GM23338 (cell line): ENCODE measurements at regions not wholly inside any gene's neighbourhood (a gene's known extent, or its start where the extent isn't known, plus 50 kb on each side); places are given as distances from the start of the nearest gene placed in this dataset.

Experiments
- ATAC-seq: fragments of 200-7000 bp; cut with Tn5 transposase; 3 replicates; pipeline ENCODE4 v1.9.1; 2020
- DNase-seq: peaks from one replicate; pipeline ENCODE4 v3.0.0-alpha.2; 2015; ENCODE audit warnings: low spot score
- H2AFZ ChIP-seq: fragments of 200-600 bp; sonication (generic); 2 replicates; pipeline ENCODE4 v1.8.0; 2016; ENCODE audit warnings: antibody characterized with exemption, mild to moderate bottlenecking, moderate library complexity
- H3F3A ChIP-seq: fragments of 200-600 bp; sonication (generic); replicated peaks from 2 replicates; pipeline ENCODE4 v1.8.0; 2017; ENCODE audit warnings: antibody characterized with exemption, mixed run types, low read depth
- H3K27ac ChIP-seq: fragments of 200-600 bp; sonication (generic); 2 replicates; pipeline ENCODE4 v1.6.1; 2016; ENCODE audit warnings: low read depth
- H3K27me3 ChIP-seq: fragments of 200-600 bp; sonication (generic); 2 replicates; pipeline ENCODE4 v1.8.0; 2016; ENCODE audit warnings: mild to moderate bottlenecking, mixed run types, moderate library complexity; ENCODE audit not compliant: insufficient read depth
- H3K36me3 ChIP-seq: fragments of 200-600 bp; sonication (generic); 2 replicates; pipeline ENCODE4 v1.8.0; 2016; ENCODE audit warnings: mild to moderate bottlenecking; ENCODE audit not compliant: insufficient read depth
- H3K4me1 ChIP-seq: fragments of 200-600 bp; sonication (generic); 2 replicates; pipeline ENCODE4 v1.8.0; 2016; ENCODE audit warnings: mild to moderate bottlenecking, moderate library complexity; ENCODE audit not compliant: insufficient read depth
- H3K4me2 ChIP-seq: fragments of 200-600 bp; sonication (generic); 2 replicates; pipeline ENCODE4 v1.7.1; 2017; ENCODE audit warnings: mixed run types
- H3K4me3 ChIP-seq: fragments of 200-600 bp; sonication (generic); 2 replicates; pipeline ENCODE4 v1.6.1; 2016; ENCODE audit warnings: mixed run types
- H3K79me2 ChIP-seq: fragments of 200-600 bp; sonication (generic); replicated peaks from 2 replicates; pipeline ENCODE4 v1.8.0; 2017; ENCODE audit warnings: mild to moderate bottlenecking; ENCODE audit not compliant: insufficient read depth
- H3K9me2 ChIP-seq: fragments of 200-600 bp; sonication (generic); 2 replicates; pipeline ENCODE4 v1.8.0; 2017; ENCODE audit not compliant: insufficient read depth
- H4K20me1 ChIP-seq: fragments of 200-600 bp; sonication (generic); replicated peaks from 2 replicates; pipeline ENCODE4 v1.8.0; 2017; ENCODE audit warnings: mild to moderate bottlenecking; ENCODE audit not compliant: insufficient read depth
- H3K27ac Mint-ChIP-seq: 2 replicates; pipeline ENCODE4 v1.8.0; 2020; ENCODE audit warnings: inconsistent platforms, mild to moderate bottlenecking, moderate library complexity, mixed read lengths
- H3K27me3 Mint-ChIP-seq: 3 replicates; pipeline ENCODE4 v1.8.0; 2022; ENCODE audit warnings: low read depth, mild to moderate bottlenecking, moderate library complexity, mixed read lengths, inconsistent platforms; ENCODE audit not compliant: insufficient read depth, poor library complexity
- H3K36me3 Mint-ChIP-seq: 3 replicates; pipeline ENCODE4 v1.8.0; 2021; ENCODE audit warnings: low read depth, mild to moderate bottlenecking, inconsistent platforms, moderate library complexity, mixed read lengths
- H3K4me1 Mint-ChIP-seq: 3 replicates; pipeline ENCODE4 v1.8.0; 2020; ENCODE audit warnings: mild to moderate bottlenecking, inconsistent platforms, mixed read lengths
- H3K4me3 Mint-ChIP-seq: 3 replicates; pipeline ENCODE4 v1.8.0; 2021; ENCODE audit warnings: moderate library complexity, mild to moderate bottlenecking, inconsistent platforms, mixed read lengths
- H3K9me3 Mint-ChIP-seq: 3 replicates; pipeline ENCODE4 v1.8.0; 2020; ENCODE audit warnings: moderate library complexity, mild to moderate bottlenecking, inconsistent platforms, mixed read lengths
- CREB1 ChIP-seq: fragments of 250-450 bp; sonication (Bioruptor Pico); IDR thresholded peaks from 2 replicates; pipeline ENCODE4 v1.5.0; 2020; ENCODE audit warnings: low read depth, mild to moderate bottlenecking, moderate library complexity
- CTCF ChIP-seq, 2 experiments: fragments of 200-600 bp in 1 of 2; sonication (generic) in 1 of 2; conservative IDR thresholded peaks; 2 replicates each; pipeline versions ENCODE4 v1.5.1 to v1.6.1; 2016 to 2017; ENCODE audit warnings: antibody characterized with exemption in 2 of 2, low read depth in 2 of 2, mild to moderate bottlenecking in 2 of 2, moderate library complexity in 1 of 2
- ETS1 ChIP-seq: IDR thresholded peaks from 2 replicates; pipeline ENCODE4 v1.6.1; 2016; ENCODE audit warnings: antibody characterized with exemption
- EZH2 ChIP-seq: fragments of 200-600 bp; sonication (generic); IDR thresholded peaks from one replicate; pipeline ENCODE4 v1.8.0; 2017; ENCODE audit warnings: antibody characterized with exemption, mild to moderate bottlenecking, low read depth; ENCODE audit not compliant: unreplicated experiment
- EZH2phosphoT487 ChIP-seq: fragments of 200-600 bp; sonication (generic); IDR thresholded peaks from one replicate; pipeline ENCODE4 v1.8.1; 2018; ENCODE audit warnings: antibody characterized with exemption; ENCODE audit not compliant: unreplicated experiment
- JUNB ChIP-seq: IDR thresholded peaks from one replicate; pipeline ENCODE4 v1.6.1; 2016; ENCODE audit warnings: antibody characterized with exemption; ENCODE audit not compliant: unreplicated experiment
- NANOG ChIP-seq: IDR thresholded peaks from 2 replicates; pipeline ENCODE4 v1.6.1; 2016; ENCODE audit warnings: antibody characterized with exemption, borderline replicate concordance
- POLR2AphosphoS5 ChIP-seq: IDR thresholded peaks from 2 replicates; pipeline ENCODE4 v1.6.1; 2016; ENCODE audit warnings: antibody characterized with exemption, low read depth
- REST ChIP-seq: IDR thresholded peaks from one replicate; pipeline ENCODE4 v1.6.1; 2018; ENCODE audit warnings: antibody characterized with exemption; ENCODE audit not compliant: unreplicated experiment
- STAT1 ChIP-seq: IDR thresholded peaks from one replicate; pipeline ENCODE4 v1.6.1; 2016; ENCODE audit warnings: antibody characterized with exemption; ENCODE audit not compliant: unreplicated experiment
- ZNF114 ChIP-seq: fragments of 250-450 bp; sonication (Bioruptor Pico); IDR thresholded peaks from 2 replicates; pipeline ENCODE4 v1.5.0; 2020; ENCODE audit warnings: mild to moderate bottlenecking, moderate library complexity
- ZNF331 ChIP-seq: fragments of 250-450 bp; sonication (Bioruptor Pico); IDR thresholded peaks from 2 replicates; pipeline ENCODE4 v1.5.0; 2020; ENCODE audit warnings: low read depth, mild to moderate bottlenecking, moderate library complexity
- ZNF462 ChIP-seq: fragments of 250-450 bp; sonication (Bioruptor Pico); IDR thresholded peaks from 2 replicates; pipeline ENCODE4 v1.5.0; 2020; ENCODE audit warnings: mild to moderate bottlenecking, moderate library complexity

- H3K27ac ChIP-seq = no peak overlapping the region
- H3K36me3 ChIP-seq = no peaks in the 10 kb centered on the region
- H3K4me1 ChIP-seq = peaks cover 10% of the 10 kb centered on the region
- H3K4me3 ChIP-seq = no peak overlapping the region
- Mint-ChIP-seq H3K4me1 (peaks cover 11% of the 10 kb centered on the region), H3K27ac (no peak overlapping the region), H3K4me3 (no peak overlapping the region), H3K27me3 (no peaks in the 10 kb centered on the region), H3K36me3 (no peaks in the 10 kb centered on the region), H3K9me3 (peaks cover 7% of the 10 kb centered on the region; the same call in 2 of the 3 replicates)
- H3K79me2 ChIP-seq = no peaks in the 10 kb centered on the region
- H4K20me1 ChIP-seq = no peaks in the 10 kb centered on the region
- DNase-seq (no peak), ATAC-seq (no peak)
- no peaks in the 10 kb centered on the region for H3K27me3 ChIP-seq
- no peak overlapping the region for H3K4me2 ChIP-seq
- no peak overlapping the region for H2AFZ ChIP-seq
- TF ChIP-seq REST = no peak
- TF ChIP-seq ETS1 = no peak
- TF ChIP-seq NANOG = no peak
- TF ChIP-seq EZH2phosphoT487 = no peak
- TF ChIP-seq STAT1 = no peak
- no peak for TF ChIP-seq EZH2
- no peak for TF ChIP-seq POLR2AphosphoS5
- TF ChIP-seq JUNB = no peak
- TF ChIP-seq CREB1 = no peak
- no peak for TF ChIP-seq ZNF462 (CRISPR knock-in tag)
- TF ChIP-seq ZNF114 (CRISPR knock-in tag) = no peak
- no peak for TF ChIP-seq ZNF331
- no peak for TF ChIP-seq CTCF (conservative IDR thresholded peaks at IDR 0.05; ENCODE audit: low read depth in 2 of 2)
- H3K9me2 ChIP-seq = no peaks in the 10 kb centered on the region
- H3F3A ChIP-seq = no peaks in the 10 kb centered on the region
These were observed 210.2 kb upstream of the TRPM3 start for GRCh38 chr9:71331603-71332002.
